HG03342 (cell line): ENCODE measurements at regions not wholly inside any gene's neighbourhood (a gene's known extent, or its start where the extent isn't known, plus 50 kb on each side); places are given as distances from the start of the nearest gene placed in this dataset.

ENCODE experiments used
- ATAC-seq: cut with Tn5 transposase; IDR thresholded peaks from one replicate; pipeline ENCODE4 v1.9.1; 2021; ENCODE audit warnings: mild to moderate bottlenecking, moderate library complexity; ENCODE audit not compliant: unreplicated experiment

- no peak for ATAC-seq
These were observed 55.2 kb downstream of the IRX2 start for GRCh38 chr5:2696156-2696807.

GRCh38 chr5:2695200-2695891, 56.1 kb downstream of the IRX2 start:
- ATAC-seq = no peak

DNA sequence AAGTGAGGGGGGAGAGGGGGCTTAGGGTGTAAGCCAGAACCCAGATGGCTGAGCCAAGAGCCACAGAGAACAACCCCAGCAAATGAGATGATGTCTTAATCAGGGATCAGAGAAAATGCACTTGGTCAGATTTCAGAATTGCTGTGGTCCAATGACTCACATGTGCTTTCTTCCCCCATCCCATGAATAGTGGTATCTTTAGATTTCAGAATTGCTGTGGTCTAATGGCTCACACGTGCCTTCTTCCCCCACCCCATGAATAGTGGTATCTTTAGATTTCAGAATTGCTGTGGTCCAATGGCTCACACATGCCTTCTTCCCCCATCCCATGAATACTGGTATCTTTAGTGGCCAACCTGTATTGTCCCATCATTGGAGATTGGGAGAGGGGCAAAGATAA, 59.9 kb downstream of the IRX2 start:
- no peak for ATAC-seq

GRCh38 chr5:2690293-2690692, 61.2 kb downstream of the IRX2 start:
- no peak for ATAC-seq

DNA sequence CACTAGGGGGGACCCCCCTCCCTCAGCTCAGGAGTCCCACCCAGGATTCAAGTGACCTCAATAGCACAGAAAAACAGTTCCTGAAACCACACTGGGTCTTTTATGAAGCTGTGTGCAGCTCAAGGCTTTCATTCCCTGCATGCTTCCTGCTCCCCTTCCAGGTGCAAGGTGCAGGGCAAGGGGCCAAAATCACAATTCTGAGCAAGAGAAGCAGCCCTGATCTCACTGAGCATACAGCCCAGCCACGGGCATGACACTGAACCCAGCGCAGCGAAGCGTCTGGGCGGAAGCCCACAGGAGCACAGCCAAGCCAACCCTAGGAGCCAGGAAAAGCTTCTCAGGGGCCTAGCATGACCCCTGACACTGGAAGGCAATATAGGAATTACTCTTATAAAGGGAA, 62.9 kb downstream of the IRX2 start:
- ATAC-seq = no peak

- ATAC-seq = no peak
These were observed 63.7 kb downstream of the IRX2 start for GRCh38 chr5:2687746-2688145.

GRCh38 chr5:2686321-2687124, 65.0 kb downstream of the IRX2 start:
- ATAC-seq = no peak

DNA sequence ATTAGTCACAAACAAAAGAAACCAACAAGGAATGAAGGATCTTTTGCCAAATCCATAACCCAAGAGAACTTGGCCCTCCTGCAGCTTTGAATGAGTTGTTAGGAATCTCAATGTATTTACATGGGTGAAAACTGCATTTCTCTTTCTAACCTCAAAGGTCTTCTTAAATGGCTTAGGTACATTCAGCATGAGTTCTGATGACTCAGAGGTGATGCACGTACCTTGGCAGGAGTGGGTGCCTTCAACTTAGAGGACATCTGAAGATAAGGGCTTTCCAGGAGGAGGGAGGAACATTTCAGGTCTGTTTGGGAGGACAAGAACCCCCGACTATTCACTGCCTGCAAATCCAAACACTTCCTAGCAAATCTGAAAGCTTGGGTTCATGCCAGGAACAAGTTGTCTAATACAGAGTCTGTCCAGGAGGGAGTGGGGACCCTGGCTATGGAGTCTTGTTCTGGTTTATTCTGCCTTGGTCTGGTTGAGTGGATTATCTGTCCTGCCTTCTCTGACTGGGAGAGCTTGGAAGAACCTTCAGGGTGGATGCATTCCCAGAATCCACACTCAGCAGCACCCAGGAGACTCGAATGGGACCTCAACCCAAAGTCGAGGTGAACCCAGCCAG, 65.7 kb downstream of the IRX2 start:
- no peak for ATAC-seq

DNA sequence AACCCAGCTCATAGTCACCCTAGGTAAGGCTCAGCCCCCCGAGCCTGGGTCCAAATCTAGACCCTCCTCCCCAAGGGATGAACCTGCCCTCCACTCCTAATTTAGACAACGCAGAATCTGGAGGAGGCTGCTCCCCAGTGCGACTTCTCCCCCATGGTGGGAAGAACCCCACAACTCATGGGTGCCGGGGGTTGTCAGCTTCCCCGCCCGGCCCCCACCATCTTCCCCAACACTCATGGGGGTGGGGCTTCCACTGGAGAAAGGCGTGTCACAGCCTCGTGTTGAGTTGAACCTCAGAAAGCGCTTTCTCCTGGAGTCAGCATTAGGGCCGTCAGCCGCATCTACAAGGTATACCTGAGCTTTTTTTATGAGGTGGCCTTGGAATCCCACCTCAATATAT, 66.9 kb downstream of the IRX2 start:
- ATAC-seq = no peak

GRCh38 chr5:2683720-2684119, 67.8 kb downstream of the IRX2 start:
- ATAC-seq = no peak

DNA sequence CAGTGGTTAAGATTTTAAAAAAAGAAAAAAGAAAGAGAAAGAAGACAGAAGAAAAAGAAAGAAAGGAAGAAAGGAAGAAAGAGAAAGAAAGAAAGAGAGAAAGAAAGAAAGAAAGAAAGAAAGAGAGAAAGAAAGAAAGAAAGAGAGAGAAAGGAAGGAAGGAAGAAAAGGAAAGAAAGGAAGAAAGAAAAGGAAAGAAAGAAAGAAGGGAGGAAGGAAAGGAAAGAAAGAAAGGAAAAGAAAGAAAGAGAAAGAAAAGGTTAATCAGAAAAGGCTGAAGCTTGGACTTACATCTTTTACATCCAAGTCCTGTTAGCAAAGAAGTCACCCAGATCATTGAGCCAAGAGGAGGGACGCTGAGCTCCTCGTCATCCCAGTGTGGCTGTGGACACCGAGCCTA, 70.0 kb downstream of the IRX2 start:
- no peak for ATAC-seq

- no peak for ATAC-seq
These were observed 70.5 kb downstream of the IRX2 start for GRCh38 chr5:2680979-2681378.

DNA sequence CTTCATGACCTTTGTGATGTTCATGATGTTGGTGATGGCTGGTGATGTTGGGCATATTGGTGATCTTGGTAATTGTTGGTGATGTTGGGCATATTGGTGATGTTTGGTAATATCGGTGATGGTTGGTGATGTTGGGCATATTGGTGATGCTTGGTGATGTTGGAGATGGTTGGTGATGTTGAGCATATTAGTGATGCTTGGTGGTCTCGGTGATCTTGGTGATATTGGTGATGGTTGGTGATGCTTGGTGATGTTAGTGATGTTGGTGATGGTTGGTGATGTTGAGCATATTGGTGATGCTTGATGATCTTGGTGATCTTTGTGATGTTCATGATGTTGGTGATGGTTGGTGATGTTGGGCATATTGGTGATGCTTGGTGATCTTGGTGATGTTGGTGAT, 73.8 kb downstream of the IRX2 start:
- ATAC-seq = no peak

DNA sequence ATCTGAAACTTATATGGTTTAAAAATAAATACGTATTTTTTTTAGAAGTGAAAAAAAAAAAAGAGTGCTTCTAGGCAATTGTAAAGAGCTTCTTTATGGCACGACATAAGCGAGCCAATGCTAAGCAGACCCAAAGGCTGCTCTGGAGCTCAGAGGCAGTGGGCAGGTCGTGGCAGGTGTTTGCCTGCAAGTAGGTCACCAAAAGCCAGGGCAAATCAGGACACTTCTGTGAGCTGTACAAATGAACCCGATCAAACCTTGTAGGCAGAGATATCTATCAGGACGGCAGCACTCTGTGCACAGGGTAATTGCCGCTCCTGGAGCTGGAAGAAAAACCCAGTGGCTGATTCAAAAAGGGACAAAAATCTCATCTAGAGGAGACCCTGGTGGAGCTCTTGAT, 75.9 kb downstream of the IRX2 start:
- ATAC-seq = no peak

- ATAC-seq = no peak
These were observed 77.0 kb downstream of the IRX2 start for GRCh38 chr5:2674456-2674855.

DNA sequence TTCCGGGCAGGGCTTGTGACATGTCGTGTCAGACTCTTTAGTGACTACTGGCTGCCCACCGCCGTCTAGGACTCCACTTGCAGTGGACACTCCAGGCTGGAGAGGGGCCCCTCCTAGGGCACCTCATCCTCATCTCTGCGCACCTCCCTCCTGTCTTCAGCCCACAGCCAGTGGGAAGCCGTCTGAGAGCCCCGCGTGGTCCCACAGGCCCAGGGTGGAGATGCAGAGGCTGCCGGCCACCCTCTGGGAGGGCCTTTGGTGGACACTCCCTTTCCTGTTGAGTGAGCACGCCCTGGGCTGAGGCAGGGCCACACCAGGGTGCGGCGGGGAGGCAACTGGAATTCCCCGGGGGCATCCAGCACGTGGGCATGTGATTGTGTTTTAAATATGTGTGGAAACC, 80.5 kb downstream of the IRX2 start:
- no peak for ATAC-seq

GRCh38 chr5:2669913-2670312, 81.6 kb downstream of the IRX2 start:
- ATAC-seq = no peak

DNA sequence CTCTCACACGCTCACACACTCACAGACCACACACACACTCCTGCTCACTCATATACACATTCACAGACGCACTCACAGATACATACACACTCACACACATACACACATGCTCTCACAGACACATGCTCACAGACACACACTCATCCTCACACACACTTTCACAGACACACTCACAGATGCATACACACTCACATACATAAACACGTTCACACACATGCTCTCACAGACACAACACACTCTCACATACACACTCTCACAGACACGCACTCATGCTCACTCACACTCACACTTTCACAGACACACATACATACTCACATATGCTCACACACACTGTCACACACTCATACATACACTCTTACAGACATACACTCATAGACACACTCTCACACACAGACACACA, 82.2 kb downstream of the IRX2 start:
- no peak for ATAC-seq

- ATAC-seq = no peak
These were observed 85.4 kb downstream of the IRX2 start for GRCh38 chr5:2666081-2666480.

DNA sequence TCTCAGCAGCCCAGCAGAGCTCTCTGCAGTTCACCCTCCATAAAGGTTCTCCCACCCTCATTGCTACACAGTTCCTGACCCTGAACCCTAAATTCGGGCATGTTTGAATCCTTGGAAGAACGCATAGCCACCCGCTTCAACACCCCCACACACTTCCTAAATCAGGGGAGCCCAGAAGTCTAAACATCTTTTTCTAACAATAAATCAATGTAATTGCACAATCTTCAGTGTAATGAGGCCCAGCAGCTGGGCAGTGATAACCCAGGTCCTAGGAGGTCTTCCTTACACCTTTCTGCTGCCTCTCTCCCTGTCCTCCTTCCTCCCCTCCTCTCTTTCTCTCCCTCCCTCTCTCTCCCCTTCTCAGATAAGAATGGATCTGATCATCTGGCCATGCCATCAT, 88.0 kb downstream of the IRX2 start:
- no peak for ATAC-seq

DNA sequence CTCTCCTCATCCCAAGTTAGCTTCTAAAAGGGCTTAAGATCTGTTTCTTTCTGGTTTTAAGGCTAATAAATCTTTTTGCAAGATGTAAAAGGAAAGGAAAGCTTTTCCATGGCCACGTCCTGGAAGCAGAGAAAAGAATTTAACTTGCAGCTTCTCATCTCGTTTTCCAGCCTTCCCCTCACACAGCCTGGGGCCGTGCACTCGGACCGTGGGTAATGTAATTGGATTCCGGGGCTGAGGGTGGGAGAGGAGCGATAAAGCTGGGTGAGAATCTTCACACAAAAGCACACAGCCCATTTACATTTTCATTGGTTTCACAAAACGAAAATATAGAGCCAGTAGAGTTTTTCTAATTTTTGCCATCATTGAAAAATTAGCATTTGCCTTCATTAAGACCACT, 91.2 kb downstream of the IRX2 start:
- no peak for ATAC-seq
